ENCODE measurements at regions not wholly inside any gene's neighbourhood (a gene's known extent, or its start where the extent isn't known, plus 50 kb on each side); places are given as distances from the start of the nearest gene placed in this dataset.

DNA sequence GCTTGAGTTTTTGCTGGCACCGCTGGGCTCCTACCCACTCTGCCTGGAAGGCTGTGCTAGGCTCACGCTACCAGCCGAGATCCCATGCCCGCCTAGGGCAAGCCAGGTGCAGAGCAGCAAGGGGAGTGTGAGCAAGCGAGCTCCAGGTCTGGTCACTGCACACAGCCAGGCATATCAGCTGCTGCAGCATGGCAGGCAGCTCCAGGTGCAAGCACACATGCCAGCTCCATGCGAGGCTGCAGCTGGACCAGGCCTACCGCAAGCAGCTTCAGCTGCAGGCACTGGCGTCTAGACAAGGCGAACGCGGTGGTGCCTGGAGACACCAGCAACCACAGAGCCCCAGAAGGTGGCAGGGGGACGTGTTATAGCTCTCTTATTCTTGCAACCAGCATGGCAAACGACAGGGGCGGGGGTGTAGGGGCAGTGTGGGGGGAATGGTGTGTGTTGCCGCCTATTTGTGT lies 614.7 kb upstream of the EPHA5 start:
- TF ChIP-seq, protein P1, sequence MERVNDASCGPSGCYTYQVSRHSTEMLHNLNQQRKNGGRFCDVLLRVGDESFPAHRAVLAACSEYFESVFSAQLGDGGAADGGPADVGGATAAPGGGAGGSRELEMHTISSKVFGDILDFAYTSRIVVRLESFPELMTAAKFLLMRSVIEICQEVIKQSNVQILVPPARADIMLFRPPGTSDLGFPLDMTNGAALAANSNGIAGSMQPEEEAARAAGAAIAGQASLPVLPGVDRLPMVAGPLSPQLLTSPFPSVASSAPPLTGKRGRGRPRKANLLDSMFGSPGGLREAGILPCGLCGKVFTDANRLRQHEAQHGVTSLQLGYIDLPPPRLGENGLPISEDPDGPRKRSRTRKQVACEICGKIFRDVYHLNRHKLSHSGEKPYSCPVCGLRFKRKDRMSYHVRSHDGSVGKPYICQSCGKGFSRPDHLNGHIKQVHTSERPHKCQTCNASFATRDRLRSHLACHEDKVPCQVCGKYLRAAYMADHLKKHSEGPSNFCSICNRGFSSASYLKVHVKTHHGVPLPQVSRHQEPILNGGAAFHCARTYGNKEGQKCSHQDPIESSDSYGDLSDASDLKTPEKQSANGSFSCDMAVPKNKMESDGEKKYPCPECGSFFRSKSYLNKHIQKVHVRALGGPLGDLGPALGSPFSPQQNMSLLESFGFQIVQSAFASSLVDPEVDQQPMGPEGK (CRISPR knock-in tag; IDR thresholded peaks at IDR 0.05; ENCODE audit: borderline replicate concordance) = no peak
- TF ChIP-seq, protein P2, sequence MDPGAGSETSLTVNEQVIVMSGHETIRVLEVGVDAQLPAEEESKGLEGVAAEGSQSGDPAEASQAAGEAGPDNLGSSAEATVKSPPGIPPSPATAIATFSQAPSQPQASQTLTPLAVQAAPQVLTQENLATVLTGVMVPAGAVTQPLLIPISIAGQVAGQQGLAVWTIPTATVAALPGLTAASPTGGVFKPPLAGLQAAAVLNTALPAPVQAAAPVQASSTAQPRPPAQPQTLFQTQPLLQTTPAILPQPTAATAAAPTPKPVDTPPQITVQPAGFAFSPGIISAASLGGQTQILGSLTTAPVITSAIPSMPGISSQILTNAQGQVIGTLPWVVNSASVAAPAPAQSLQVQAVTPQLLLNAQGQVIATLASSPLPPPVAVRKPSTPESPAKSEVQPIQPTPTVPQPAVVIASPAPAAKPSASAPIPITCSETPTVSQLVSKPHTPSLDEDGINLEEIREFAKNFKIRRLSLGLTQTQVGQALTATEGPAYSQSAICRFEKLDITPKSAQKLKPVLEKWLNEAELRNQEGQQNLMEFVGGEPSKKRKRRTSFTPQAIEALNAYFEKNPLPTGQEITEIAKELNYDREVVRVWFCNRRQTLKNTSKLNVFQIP (CRISPR knock-in tag; IDR thresholded peaks at IDR 0.05; ENCODE audit: borderline replicate concordance, low read depth) = no peak
- TF ChIP-seq BACH2 (CRISPR knock-in tag; IDR thresholded peaks at IDR 0.05; ENCODE audit: borderline replicate concordance) (no peak), ZFP3 (CRISPR knock-in tag; IDR thresholded peaks at IDR 0.05) (no peak), ESRRG (CRISPR knock-in tag; IDR thresholded peaks at IDR 0.05) (no peak), ARNTL (CRISPR knock-in tag; IDR thresholded peaks at IDR 0.05; ENCODE audit: borderline replicate concordance, low read depth) (no peak)
